Mononuclear cell (primary cell): ENCODE measurements at regions not wholly inside any gene's neighbourhood (a gene's known extent, or its start where the extent isn't known, plus 50 kb on each side); places are given as distances from the start of the nearest gene placed in this dataset.

Source experiments
- H3K27me3 ChIP-seq: 2 replicates; pipeline ENCODE4 v1.6.0; 2011; ENCODE audit warnings: low read length, control low read depth; ENCODE audit not compliant: insufficient read depth
- H3K4me1 ChIP-seq: 2 replicates; pipeline ENCODE4 v1.5.1; 2011; ENCODE audit warnings: mild to moderate bottlenecking, low read length, control low read depth; ENCODE audit not compliant: insufficient read depth
- H3K4me3 ChIP-seq: 2 replicates; pipeline ENCODE4 v1.5.1; 2011; ENCODE audit warnings: mild to moderate bottlenecking, low read length, moderate library complexity
- H3K9me3 ChIP-seq: 2 replicates; pipeline ENCODE4 v1.5.1; 2011; ENCODE audit warnings: low read depth, mild to moderate bottlenecking, control low read depth, low read length

DNA sequence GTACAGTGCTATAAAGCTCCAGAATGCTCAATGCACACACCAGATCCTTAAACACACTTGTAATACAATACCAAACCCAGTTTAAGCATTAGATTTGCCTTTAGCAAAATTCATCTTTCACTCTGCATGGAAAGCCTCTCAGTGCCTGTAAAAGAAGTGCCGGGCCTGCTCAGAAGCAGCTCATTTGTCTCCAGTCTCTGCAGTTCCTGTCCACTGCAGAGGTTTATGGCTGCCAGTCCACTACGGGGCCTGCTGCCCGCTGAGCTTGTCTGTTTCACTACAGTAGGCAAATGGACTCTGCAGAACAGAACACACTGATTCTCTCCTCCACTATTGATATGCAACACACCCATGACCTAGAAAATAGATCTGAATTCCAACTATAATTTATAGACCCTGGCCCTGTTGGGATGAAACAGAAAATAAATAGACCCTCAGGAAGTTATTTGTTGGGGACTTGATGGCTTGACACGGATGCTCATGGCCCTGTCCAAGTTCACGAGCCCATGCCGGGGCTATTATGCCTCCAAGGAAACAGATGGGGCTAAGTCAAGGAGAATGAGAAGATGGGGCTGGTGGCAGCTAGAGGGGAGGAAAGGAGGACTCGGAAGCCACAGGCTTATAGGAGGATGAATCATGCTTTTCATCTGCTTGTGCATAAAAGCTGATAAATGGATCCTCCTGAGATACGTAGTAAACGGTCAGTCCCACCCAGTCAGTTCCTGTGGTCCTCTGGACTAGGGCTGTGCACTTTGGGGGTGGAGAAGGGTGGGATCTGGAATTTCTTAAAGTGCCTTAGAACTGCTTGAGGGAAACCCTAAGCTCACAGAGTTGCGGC is 416.8 kb upstream of the TENM4 start:
- Histone ChIP-seq H3K9me3 (no peaks in the 10 kb centered on the region), H3K4me3 (no peak overlapping the region), H3K27me3 (no peaks in the 10 kb centered on the region), H3K4me1 (no peaks in the 10 kb centered on the region)

DNA sequence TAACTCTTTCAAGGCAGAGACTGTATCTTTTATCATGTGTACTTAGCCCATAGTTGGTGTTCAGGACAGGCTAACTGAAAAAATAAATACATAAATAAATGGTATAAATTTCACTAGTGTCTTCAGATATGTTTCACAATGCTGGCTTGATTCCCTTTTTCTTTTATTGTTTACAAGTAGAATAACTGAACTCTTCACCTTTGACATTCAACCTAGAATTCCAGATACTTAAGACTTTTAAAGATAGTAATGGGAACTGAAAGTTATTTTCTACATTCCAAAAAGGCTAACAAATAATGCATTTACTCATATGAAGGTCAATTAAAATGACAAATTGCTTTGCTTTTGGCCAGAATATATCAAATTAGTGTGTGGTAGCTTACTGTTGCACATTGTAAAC is 411.3 kb upstream of the TENM4 start:
- no peaks in the 10 kb centered on the region for H3K9me3 ChIP-seq
- no peaks in the 10 kb centered on the region for H3K27me3 ChIP-seq
- H3K4me1 ChIP-seq, result no peaks in the 10 kb centered on the region
- H3K4me3 ChIP-seq, result no peak overlapping the region

DNA sequence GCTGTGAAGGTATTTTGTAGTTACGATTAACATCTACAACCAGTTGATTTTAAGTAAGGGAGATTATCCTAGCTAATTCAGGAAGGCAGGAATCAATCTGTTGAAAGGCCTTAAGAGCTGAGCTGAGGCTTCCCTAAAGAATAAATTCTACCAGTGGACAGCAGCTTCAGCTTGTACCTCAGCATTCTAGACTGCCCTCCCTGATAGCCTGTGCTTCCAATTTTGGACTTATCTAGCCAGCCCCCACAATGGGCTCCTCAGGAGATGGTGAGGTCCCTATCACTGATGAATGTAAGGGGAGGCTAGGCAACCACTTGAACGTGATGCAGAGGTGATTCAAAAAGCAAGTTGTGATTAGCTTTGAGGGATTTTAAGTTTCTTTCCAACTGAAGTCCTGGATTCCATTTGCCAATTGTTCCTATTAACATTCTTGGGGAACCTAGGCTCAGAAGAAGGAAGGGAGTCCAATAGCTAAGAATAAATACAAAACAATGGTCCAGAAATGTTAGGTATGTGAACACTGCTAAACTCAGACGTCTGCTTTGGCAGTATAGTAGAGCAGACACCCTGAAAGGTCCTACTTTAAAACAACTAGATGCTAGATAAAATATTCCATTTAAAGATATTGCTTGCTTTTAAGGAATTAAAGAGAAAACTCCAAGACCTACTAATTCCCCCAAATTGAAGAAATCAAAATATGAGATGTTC is 404.3 kb upstream of the TENM4 start:
- Histone ChIP-seq H3K27me3 (no peaks in the 10 kb centered on the region), H3K4me1 (no peaks in the 10 kb centered on the region), H3K9me3 (no peaks in the 10 kb centered on the region), H3K4me3 (no peak overlapping the region)

GRCh38 chr11:79834015-79834414 is 393.2 kb upstream of the TENM4 start:
- H3K27me3 ChIP-seq, result no peaks in the 10 kb centered on the region
- no peak overlapping the region for H3K4me3 ChIP-seq
- no peaks in the 10 kb centered on the region for H3K4me1 ChIP-seq
- H3K9me3 ChIP-seq, result no peaks in the 10 kb centered on the region

- Histone ChIP-seq H3K9me3 (no peaks in the 10 kb centered on the region), H3K4me3 (no peak overlapping the region), H3K4me1 (no peaks in the 10 kb centered on the region), H3K27me3 (no peaks in the 10 kb centered on the region)
Observed at GRCh38 chr11:79830446-79830845, 389.6 kb upstream of the TENM4 start.

- H3K4me1 ChIP-seq, result no peaks in the 10 kb centered on the region
- no peak overlapping the region for H3K4me3 ChIP-seq
- no peaks in the 10 kb centered on the region for H3K27me3 ChIP-seq
- H3K9me3 ChIP-seq, result no peaks in the 10 kb centered on the region
Observed at GRCh38 chr11:79829891-79830290, 389.1 kb upstream of the TENM4 start.

GRCh38 chr11:79822766-79823165 is 381.9 kb upstream of the TENM4 start:
- H3K4me1 ChIP-seq, result no peaks in the 10 kb centered on the region
- no peak overlapping the region for H3K4me3 ChIP-seq
- no peaks in the 10 kb centered on the region for H3K9me3 ChIP-seq
- H3K27me3 ChIP-seq, result no peaks in the 10 kb centered on the region

DNA sequence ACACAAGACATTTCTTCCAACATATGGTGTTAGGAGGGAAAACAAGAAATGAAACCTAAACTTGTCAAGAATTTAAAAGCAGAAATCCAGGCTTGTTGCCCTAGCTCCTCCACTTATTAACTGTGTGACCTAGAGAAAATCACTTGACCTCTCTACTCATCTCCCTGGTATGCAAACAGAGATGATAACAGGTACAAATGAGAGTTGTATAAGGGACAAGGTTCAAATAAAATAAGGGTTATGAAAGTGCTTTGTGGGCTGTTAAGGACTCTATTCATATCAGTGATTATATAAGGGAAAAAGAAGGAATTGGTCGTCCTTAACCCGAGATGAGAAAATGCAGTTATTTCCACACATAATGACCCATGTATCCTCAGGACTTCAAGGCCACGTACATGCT is 372.7 kb upstream of the TENM4 start:
- Histone ChIP-seq H3K4me1 (no peaks in the 10 kb centered on the region), H3K9me3 (no peaks in the 10 kb centered on the region), H3K27me3 (no peaks in the 10 kb centered on the region), H3K4me3 (no peak overlapping the region)

DNA sequence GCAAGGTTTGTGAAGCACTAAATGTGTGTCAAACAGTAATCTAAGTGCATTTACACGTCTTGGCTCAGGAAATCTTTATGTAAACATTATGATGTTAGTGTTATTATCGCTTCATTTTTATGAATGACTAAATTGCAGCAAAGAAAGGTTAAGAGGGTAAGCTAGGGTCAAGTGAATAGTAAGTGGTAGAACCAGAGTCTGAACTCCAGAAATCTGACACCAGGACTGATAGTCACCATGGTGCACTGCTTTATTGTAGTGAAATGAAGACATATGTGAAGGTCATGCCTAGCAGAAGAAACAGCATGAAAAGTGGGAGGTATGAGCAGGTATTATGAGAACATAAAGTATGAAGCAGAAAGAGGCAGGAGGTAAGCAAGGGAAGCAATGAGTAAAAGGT is 368.7 kb upstream of the TENM4 start:
- Histone ChIP-seq H3K4me3 (no peak overlapping the region), H3K9me3 (no peaks in the 10 kb centered on the region), H3K27me3 (no peaks in the 10 kb centered on the region), H3K4me1 (no peaks in the 10 kb centered on the region)

GRCh38 chr11:79807506-79807905 is 366.7 kb upstream of the TENM4 start:
- no peak overlapping the region for H3K4me3 ChIP-seq
- no peaks in the 10 kb centered on the region for H3K9me3 ChIP-seq
- H3K27me3 ChIP-seq, result no peaks in the 10 kb centered on the region
- no peaks in the 10 kb centered on the region for H3K4me1 ChIP-seq

DNA sequence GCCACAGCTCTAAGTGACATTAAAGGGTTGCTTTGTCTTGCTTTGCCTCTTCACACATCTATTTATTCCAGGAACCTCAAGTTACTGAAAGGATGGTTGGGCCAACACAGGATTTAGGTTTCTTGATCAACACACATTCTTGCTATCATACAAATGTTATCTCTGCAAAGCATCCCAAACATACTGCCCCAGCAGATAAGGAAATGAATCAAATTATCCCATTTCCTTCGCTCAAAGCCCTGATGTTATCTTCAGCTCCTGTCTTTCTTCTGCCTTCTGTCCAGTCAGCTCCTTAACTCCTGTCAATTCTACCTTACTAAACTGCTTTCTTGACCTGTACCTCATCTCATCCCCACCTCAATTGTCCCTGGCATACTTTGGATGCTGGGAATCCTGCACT is 355.9 kb upstream of the TENM4 start:
- Histone ChIP-seq H3K9me3 (no peaks in the 10 kb centered on the region), H3K27me3 (no peaks in the 10 kb centered on the region), H3K4me3 (no peak overlapping the region), H3K4me1 (no peaks in the 10 kb centered on the region)

DNA sequence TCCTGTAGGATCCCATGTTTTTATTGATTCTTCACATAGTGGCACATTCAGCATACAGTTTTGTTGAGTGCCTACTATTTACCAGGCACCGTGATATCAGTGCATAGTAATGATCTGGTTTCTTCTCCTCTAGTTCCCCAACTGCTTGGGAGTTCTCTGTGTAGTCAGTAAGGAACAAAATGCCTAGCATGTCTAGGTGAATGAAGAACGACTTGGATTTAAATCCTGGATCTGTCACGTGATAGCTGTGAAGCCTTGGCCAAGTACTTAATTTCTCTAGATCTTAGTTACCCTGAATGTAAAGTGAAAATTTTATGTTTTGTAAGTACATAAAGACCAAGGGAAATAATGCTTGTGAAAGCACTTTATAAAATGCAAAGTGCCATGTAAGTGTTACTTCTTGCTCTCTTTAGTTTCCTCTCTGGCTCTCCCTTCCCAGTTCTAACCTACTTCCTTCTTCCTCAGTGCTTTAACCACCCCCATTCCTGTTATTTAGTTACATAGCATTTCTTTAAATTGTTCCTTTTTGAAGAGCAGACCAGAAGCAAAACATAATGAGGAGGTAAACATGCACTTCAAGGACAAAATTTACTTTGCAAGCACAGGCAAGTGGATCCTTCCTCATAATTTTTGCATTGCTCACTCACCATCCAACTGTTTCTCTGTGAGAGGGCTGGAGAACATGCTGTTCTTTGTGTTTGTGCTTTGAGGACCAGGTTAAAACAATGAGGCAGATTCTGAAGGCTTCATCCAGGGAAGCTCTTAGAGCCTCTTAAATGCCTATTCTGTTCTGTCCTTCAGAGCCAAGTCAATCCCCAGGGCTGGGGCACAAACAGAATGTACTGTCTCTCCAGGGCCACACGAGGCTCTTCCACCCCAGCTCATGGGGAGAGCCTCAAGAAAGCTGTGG is 353.9 kb upstream of the TENM4 start:
- Histone ChIP-seq H3K4me1 (no peaks in the 10 kb centered on the region), H3K4me3 (no peak overlapping the region), H3K9me3 (no peaks in the 10 kb centered on the region), H3K27me3 (no peaks in the 10 kb centered on the region)

GRCh38 chr11:79794057-79794456 is 353.2 kb upstream of the TENM4 start:
- H3K4me1 ChIP-seq, result no peaks in the 10 kb centered on the region
- no peaks in the 10 kb centered on the region for H3K27me3 ChIP-seq
- no peaks in the 10 kb centered on the region for H3K9me3 ChIP-seq
- no peak overlapping the region for H3K4me3 ChIP-seq

GRCh38 chr11:79786961-79787360 is 346.1 kb upstream of the TENM4 start:
- H3K4me1 ChIP-seq, result no peaks in the 10 kb centered on the region
- no peak overlapping the region for H3K4me3 ChIP-seq
- no peaks in the 10 kb centered on the region for H3K9me3 ChIP-seq
- H3K27me3 ChIP-seq, result no peaks in the 10 kb centered on the region

DNA sequence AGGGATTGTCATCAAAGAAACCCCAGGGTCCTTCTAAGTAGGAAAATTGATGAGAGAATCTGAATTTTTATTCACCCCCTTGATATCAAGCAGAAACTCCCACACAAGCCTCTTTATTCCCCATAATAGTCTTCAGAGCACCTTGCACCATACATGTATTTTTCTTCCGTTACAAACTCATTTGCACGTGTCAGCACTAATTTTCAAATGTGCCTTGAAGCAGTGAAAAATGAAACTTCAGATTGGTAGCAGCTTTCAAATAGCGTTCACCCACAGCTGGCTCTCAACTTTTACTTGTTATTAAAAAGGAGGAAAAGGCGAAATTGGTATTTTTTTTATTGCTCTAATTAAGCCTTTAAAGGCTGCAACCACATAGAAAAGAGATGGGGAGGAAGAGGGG is 343.0 kb upstream of the TENM4 start:
- no peaks in the 10 kb centered on the region for H3K4me1 ChIP-seq
- H3K9me3 ChIP-seq, result no peaks in the 10 kb centered on the region
- no peak overlapping the region for H3K4me3 ChIP-seq
- no peaks in the 10 kb centered on the region for H3K27me3 ChIP-seq
